ENCODE measurements at regions not wholly inside any gene's neighbourhood (a gene's known extent, or its start where the extent isn't known, plus 50 kb on each side); places are given as distances from the start of the nearest gene placed in this dataset.

GRCh38 chr12:124448955-124449622, 118.3 kb downstream of the NCOR2 start:
- no peak overlapping the region for H3K9ac ChIP-seq (ENCODE audit: insufficient read depth in 1 of 2, low read length in 2 of 2)
- peaks cover 0 to 17% (median 12%) of the 10 kb centered on the region in 5 donors for H3K4me1 ChIP-seq (ENCODE audit: control insufficient read depth in 5 of 5, insufficient read depth in 5 of 5, low read length in 5 of 5)
- no peak for ATAC-seq (ENCODE audit: insufficient read depth, low FRiP score)
- WGBS, 2 donors = 91 to 97% methylated on average over 12 of the region's 12 CpGs
- H3K27me3 ChIP-seq (ENCODE audit: control insufficient read depth in 3 of 3, insufficient read depth in 3 of 3, low read length in 2 of 3) = no peaks in the 10 kb centered on the region
- no peak for DNase-seq
- peaks cover 0 to 47% (median 4%) of the 10 kb centered on the region in 4 donors for H3K36me3 ChIP-seq (ENCODE audit: control insufficient read depth in 4 of 4, insufficient read depth in 4 of 4, low read length in 4 of 4)
- no peak for TF ChIP-seq CTCF (IDR thresholded peaks at IDR 0.05; ENCODE audit: control extremely low read depth, extremely low read depth)
- no peak overlapping the region for H3K27ac ChIP-seq (ENCODE audit: low read depth in 1 of 2, low read length in 1 of 2)
- no peak overlapping the region for H3K4me3 ChIP-seq
- no peaks in the 10 kb centered on the region for H3K9me3 ChIP-seq (ENCODE audit: control insufficient read depth in 4 of 4, insufficient read depth in 3 of 4, low read length in 3 of 4)

- Histone ChIP-seq H3K4me3 (no peak overlapping the region), H3K9me3 (ENCODE audit: control insufficient read depth in 4 of 4, insufficient read depth in 3 of 4, low read length in 3 of 4) (no peaks in the 10 kb centered on the region), H3K27ac (ENCODE audit: low read depth in 1 of 2, low read length in 1 of 2) (no peak overlapping the region), H3K9ac (ENCODE audit: insufficient read depth in 1 of 2, low read length in 2 of 2) (no peak overlapping the region), H3K36me3 (ENCODE audit: control insufficient read depth in 4 of 4, insufficient read depth in 4 of 4, low read length in 4 of 4) (peaks cover 0 to 47% (median 6%) of the 10 kb centered on the region in 4 donors), H3K27me3 (ENCODE audit: control insufficient read depth in 3 of 3, insufficient read depth in 3 of 3, low read length in 2 of 3) (no peaks in the 10 kb centered on the region), H3K4me1 (ENCODE audit: control insufficient read depth in 5 of 5, insufficient read depth in 5 of 5, low read length in 5 of 5) (peaks cover 0 to 12% (median 5%) of the 10 kb centered on the region in 5 donors)
- 95 to 96% methylated on average over 23 of the region's 23 CpGs for WGBS, 2 donors
- ATAC-seq (ENCODE audit: insufficient read depth, low FRiP score) = no peak
- no peak for TF ChIP-seq CTCF (IDR thresholded peaks at IDR 0.05; ENCODE audit: control extremely low read depth, extremely low read depth)
- DNase-seq = no peak
Measured at GRCh38 chr12:124448241-124448954, 119.0 kb downstream of the NCOR2 start.

GRCh38 chr12:124446364-124446763, 121.0 kb downstream of the NCOR2 start:
- TF ChIP-seq CTCF (IDR thresholded peaks at IDR 0.05; ENCODE audit: control extremely low read depth, extremely low read depth) = no peak
- H3K27me3 ChIP-seq (ENCODE audit: control insufficient read depth in 3 of 3, insufficient read depth in 3 of 3, low read length in 2 of 3) = no peaks in the 10 kb centered on the region
- H3K9ac ChIP-seq (ENCODE audit: insufficient read depth in 1 of 2, low read length in 2 of 2) = no peak overlapping the region
- 93 to 100% methylated on average over 2 of the region's 2 CpGs for WGBS, 2 donors
- H3K4me1 ChIP-seq (ENCODE audit: control insufficient read depth in 5 of 5, insufficient read depth in 5 of 5, low read length in 5 of 5) = peaks cover 0 to 7% (median 1%) of the 10 kb centered on the region in 5 donors
- no peak for DNase-seq
- H3K4me3 ChIP-seq = no peak overlapping the region
- no peaks in the 10 kb centered on the region for H3K9me3 ChIP-seq (ENCODE audit: control insufficient read depth in 4 of 4, insufficient read depth in 3 of 4, low read length in 3 of 4)
- H3K27ac ChIP-seq (ENCODE audit: low read depth in 1 of 2, low read length in 1 of 2) = no peak overlapping the region
- ATAC-seq (ENCODE audit: insufficient read depth, low FRiP score) = no peak
- H3K36me3 ChIP-seq (ENCODE audit: control insufficient read depth in 4 of 4, insufficient read depth in 4 of 4, low read length in 4 of 4) = peaks cover 0 to 54% (median 8%) of the 10 kb centered on the region in 4 donors
